ENCODE measurements at regions not wholly inside any gene's neighbourhood (a gene's known extent, or its start where the extent isn't known, plus 50 kb on each side); places are given as distances from the start of the nearest gene placed in this dataset.

- TF ChIP-seq CTCF (IDR thresholded peaks at IDR 0.05) (no peak), POLR2A (IDR thresholded peaks at IDR 0.05) (no peak)
Observed at GRCh38 chr13:103568314-103568713, 502.1 kb upstream of the SLC10A2 start.
